HG03280 (cell line): ENCODE measurements at regions not wholly inside any gene's neighbourhood (a gene's known extent, or its start where the extent isn't known, plus 50 kb on each side); places are given as distances from the start of the nearest gene placed in this dataset.
A peak's percentile ranks its signal among the peaks of the same experiment; 100 is the strongest.
"Not testable (repeated sequence)": the region's sequence is repeated elsewhere in the genome, so short reads cannot be mapped to it uniquely, and the experiment has no call there.

Source experiments
- ATAC-seq: cut with Tn5 transposase; IDR thresholded peaks from one replicate; pipeline ENCODE4 v1.9.1; 2021; ENCODE audit warnings: mild to moderate bottlenecking, moderate library complexity; ENCODE audit not compliant: unreplicated experiment

DNA sequence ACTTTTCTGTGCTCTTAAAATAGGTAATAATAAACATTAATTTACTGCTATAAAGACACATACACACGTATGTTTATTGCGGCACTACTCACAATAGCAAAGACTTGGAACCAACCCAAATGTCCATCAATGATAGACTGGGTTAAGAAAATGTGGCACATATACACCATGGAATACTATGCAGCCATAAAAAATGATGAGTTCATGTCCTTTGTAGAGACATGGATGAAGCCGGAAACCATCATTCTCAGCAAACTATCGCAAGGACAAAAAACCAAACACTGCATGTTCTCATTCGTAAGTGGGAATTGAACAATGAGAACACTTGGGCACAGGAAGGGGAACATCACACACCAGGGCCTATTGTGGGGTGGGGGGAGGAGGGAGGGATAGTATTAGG is 97.4 kb upstream of the NR5A2 start:
- not testable (repeated sequence) for ATAC-seq

DNA sequence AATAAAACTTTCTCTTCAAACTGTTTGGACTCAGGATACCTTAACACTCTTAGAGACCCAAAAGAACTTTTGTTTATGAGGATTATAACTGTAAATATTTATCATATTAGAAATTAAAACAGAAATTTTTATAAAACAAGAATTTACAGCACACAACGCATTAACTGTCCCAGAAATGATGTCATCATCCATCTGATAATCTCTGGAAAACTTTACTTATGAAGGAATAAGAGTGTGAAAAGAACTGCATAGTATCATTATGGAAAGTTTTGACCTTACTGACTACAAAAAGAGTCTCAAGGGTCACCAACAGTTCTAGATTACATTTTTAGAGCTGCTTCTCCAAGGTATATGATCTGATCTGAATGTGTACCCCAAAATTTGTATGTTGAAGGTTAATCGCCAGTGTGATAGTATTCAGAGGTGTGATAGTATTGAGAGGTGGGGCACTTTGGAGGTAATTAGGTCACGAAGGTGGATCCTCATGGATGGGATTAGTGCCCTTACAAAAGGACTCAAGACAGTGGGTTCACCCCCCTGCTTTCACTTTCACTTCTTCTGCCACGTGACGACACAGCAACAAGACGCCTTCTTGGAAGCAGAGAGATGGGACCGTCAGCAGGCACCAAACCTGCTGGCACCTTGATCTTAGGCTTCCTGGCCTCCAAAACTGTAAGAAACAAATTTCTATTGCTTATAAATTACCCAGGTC is 95.7 kb upstream of the NR5A2 start:
- ATAC-seq, result no peak

DNA sequence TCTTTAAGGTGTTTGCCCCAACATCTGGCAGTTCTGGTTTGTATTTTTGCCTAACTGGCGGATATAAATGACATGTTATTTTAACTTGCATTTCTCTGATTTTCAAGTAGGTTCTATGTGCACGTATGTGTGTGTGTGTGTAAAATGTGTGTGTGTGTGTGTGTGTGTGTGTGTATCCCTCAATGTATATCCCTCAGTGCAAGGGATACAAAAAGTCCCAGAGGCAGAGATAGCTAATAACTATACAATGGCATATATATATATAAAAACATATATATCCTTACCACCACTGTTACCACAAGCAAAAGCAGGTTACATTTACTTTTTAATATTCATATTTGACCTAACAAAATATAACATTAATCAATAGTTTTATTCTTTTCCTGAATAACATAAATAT is 95.0 kb upstream of the NR5A2 start:
- ATAC-seq, result no peak

DNA sequence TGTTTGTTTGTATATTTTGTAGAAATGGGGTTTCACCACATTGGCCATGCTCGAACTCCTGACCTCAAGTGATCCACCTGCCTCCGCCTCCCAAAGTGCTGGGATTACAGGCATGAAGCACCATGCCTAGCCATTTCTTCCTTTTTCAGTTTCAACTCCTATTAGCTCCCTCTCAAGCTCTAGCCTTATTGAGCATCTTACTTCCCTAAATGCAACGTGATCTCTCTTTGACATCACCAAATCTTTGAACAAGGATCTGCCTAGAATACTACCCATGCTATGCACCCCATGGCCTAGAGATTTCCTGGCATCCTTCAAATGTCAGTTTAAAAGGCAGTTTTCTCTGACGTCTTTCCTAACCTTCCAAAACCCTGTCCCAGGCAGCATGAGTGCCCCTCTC is 91.1 kb upstream of the NR5A2 start:
- ATAC-seq, result no peak

DNA sequence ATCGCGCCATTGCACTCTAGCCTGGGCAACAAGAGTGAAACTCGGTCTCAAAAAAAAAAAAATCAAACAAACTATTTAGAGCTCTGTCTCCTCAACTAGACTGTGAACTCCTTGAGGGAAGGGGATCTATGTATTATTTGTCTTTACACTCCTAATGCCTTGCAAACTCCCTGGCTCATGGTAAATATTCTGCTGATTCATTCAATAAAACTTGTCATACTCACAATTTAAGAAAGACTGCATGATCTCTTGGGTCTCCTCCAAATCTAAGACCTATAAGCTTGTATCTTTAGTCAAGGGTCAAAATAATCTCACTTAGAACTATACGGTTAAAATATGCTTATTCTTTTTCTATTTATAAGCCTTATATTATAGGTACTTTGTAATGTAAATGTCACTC is 90.3 kb upstream of the NR5A2 start:
- no peak for ATAC-seq

DNA sequence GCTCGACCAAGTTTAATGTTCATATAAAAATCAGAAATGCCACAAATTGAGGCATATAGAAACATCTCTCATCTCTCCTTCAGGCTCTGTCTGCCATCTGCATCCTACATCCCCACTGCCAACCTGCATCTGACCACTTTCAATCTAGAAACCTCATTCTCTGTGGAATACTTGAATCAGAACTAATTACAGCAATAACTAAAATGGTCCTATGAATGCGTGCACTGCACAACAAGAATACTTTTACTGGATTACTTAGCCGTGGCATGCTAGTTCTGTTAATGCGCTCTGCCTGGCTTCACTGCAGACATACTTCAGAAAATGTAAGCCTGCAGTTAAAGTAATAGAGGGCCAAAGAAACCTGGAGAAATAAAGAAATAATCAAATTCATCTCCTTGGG is 89.8 kb upstream of the NR5A2 start:
- ATAC-seq, result no peak

DNA sequence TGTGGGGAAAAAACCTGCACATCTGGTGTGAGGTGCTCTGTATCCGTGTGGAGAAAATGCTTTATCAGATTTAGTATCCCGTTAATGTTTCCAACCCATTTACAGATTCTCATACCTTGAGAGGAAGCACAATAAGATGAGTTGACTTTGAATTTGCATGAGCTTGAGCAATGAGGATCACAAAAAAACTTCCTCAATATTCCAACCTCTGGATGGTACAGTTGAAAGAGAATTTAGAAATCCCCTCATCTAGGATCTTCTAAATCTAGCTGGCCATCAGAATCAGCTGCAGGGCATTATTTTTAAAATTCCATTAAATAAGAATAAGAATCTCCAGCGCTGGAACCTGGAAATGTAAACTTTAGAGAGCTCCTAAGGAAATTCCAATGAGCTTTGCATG is 82.5 kb upstream of the NR5A2 start:
- no peak for ATAC-seq

DNA sequence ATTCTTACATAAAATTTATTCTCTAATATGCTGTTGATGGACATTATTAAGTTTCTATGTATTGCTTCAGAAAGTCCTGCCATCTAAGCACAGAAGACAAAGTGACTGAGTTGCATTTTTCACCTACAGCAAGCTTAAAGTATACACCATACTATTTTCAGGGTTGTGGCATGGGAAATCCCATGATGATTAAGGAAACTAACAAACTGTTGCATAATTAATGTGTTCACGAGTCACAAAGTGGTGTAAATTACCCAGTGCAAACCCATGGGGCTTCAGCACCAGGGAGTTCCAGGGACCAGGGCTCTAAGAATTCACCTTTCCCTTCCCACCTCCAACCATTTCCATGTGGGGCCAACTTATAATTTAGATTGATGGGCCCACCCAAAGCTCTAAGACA is 81.9 kb upstream of the NR5A2 start:
- ATAC-seq, result no peak

DNA sequence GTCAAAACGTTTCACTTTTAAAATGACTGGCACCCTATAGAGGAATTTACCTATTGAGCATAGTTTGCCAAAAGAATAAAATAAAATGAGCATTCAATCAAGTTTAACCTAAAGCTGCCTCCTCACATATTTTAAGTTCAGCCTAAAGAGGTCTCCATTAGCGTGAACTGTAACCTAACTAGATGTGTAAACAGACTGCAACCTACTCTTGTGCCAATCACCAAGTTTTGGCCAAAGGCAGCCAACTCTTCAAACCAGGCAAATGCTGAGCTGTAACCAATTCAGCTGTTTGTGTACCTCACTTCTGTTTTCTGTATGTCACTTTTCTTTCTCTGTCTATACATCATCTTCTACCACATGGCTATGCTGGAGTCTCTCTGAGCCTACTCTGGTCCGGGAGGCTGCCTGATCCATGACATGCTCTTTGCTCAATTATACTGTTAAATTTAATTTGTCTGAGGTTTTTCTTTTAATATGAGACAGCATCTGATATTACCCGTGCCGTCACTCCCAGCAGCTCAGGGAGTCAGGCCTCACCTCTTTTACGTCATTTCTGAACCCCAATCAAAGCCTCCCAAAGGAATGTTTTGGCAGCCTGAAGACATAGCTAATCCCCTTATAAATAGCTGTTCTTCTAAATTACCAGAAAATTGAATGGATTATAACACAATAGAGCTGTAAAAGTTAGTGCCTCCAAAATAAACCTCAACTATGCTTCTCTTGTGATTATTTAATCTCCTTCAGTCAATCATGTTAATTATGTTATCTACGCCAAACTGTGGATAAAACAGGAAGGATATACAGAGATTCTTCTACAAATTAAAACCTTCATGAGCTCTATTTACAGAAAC is 81.0 kb upstream of the NR5A2 start:
- ATAC-seq, result no peak

DNA sequence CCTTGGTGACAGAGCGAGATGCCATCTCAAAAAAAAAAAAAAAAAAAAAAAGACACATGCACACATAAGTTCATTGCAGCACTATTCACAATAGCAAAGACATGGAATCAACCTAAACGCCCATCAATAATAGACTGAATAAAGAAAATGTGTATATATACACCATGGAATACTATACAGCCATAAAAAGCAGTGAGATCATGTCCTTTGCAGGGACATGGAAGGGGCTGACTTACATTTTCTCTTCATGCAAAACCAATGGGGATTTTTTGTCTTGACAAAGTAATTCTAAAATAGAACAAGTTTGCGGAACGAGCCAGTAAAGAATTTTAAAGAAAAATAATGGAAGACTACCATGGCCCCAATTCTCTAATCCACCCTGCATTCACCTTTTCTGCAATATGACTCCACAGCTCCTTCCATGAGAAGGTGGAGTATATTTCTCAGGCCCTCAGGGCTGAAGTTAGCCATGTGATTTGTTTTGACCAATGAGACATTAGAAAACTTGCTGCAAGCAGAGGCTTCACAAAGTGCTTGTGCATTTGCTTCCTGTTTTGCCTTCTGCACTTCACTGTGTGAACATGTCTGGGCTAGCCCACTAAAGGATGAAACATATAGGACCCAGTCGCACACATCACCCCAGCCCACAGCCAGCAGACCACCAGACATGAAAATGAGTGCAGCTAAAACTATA is 78.8 kb upstream of the NR5A2 start:
- ATAC-seq, result no peak

DNA sequence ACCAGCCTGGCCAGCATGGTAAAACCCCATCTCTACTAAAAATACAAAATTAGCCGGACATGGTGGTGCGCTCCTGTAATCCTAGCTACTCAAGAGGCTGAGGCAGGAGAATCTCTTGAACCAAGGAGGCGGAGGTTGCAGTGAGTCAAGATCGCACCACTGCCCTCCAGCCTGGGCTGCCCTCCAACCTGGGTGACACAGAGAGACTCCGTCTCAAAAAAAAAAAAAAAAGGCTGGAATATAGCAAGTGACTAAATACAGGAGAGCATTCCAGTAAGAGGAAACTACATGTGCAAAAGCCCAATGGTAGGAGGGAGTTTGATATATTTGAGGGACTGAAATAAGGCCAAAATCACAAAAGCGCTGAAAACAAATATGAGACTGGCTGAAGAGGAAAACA is 76.5 kb upstream of the NR5A2 start:
- not testable (repeated sequence) for ATAC-seq

DNA sequence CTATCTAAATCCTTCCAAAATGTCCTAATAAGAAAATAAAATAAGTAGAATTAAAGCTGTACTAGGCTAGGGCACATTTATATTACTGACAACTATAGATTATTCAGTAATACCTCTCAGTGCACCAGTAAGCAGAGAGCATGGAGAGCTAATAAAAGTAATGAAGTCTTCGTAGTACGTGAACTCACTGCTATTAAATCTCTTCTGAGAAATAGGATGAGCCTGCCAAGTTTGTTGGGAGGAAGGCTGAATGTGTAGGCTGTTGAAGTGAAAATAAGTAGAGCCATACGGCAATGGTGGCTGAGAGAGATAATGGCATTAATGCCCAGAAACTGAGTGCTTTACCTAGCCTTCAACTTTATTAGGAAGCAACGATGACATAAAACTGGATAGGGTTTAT is 73.9 kb upstream of the NR5A2 start:
- ATAC-seq, result no peak

DNA sequence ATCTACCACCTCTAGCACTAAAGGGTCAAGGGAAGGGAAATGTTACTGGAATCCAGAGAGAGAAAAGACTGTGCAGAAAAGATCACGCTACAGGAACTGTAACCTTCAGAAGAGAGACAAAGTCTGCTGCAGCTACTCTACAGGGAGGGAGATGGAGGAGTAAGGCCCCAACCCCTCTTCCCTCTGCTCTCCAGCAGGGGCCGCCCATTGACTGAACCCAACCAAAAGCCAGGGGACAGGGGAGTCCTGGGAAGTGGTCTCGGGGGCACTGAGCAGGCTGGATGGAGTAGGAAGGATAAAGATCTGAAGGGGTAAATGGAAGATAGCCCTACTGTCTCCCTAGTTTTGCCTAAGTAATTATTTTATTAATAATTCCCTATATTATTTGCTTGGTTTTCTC is 72.8 kb upstream of the NR5A2 start:
- no peak for ATAC-seq

DNA sequence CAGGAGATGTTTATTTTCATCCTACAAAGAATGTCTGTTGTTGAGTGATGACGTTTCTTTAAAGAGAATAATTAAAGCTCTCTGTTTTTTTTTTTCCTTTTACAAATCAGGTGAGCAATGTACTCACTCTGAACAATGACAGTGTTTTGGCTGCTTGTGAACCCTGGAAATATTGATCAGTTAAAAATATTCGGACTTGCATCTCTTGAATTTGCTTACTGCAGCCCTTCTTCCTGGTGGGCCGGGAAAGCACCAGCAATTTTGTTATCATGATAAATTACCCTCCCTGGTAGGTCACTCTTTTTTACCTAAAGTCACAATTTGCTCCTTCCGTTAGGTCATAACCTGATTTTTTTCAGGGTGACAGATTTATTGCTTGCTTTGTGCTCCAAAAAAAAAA is 72.3 kb upstream of the NR5A2 start:
- no peak for ATAC-seq

DNA sequence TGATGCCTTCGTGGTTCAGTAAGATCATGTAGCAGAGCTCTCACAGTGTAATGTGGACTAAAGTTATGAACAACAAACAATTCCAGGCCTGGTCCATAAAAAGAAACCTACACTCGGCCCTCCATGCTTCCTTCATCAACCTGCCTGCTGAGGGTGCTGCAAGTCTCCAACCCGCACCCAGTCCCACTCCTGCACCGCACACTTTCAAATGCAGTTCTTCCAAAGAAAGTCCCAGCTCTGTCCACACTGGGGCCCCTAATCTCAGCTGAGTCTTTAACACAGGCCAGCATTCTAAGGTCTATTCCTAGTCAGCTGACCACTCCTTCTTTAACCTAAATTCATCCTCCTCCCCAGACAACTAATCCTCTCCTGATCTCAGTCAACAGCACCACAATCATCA is 71.5 kb upstream of the NR5A2 start:
- no peak for ATAC-seq

DNA sequence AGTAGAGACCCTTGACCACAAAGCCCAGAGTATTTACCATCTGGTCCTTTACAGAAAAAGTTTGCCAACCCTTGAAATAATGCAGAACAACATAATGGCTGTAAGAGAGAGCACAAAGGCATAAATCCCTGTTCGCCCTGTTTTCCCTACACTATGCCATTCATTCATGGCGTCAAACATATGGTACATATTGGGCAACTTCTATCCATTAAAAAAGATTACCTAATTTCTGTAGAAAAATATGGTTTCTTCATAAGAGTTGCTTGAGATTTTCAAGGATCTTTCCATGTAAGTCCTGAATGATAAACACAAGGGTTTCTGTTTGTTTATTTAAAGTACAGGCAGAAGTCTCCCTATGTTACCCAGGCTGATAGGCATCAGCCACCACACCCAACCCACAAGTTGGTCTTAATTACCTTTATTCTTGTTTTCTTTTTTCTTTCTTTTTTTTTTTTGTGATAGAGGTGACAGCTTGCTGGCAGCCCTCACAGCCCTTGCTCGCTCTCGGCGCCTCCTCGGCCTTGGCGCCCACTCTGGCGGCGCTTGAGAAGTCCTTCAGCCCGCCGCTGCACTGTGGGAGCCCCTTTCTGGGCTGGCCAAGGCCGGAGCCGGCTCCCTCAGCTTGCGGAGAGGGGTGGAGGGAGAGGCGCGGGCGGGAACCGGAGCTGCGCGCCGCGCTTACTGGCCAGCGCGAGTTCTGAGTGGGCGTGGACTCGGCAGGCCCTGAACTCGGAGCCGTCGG is 68.3 kb upstream of the NR5A2 start:
- ATAC-seq, result no peak

DNA sequence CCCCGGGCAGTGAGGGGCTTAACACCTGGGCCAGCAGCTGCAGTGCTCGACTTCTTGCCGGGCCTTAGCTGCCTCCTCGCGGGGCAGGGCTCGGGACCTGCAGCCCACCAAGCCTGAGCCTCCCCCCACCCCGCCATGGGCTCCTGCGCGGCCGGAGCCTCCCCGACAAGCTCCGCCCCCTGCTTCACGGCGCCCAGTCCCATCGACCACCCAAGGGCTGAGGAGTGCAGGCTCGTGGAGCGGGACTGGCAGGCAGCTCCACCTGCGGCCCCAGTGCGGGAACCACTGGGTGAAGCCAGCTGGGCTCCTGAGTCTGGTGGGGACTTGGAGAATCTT is 67.8 kb upstream of the NR5A2 start:
- no peak for ATAC-seq

DNA sequence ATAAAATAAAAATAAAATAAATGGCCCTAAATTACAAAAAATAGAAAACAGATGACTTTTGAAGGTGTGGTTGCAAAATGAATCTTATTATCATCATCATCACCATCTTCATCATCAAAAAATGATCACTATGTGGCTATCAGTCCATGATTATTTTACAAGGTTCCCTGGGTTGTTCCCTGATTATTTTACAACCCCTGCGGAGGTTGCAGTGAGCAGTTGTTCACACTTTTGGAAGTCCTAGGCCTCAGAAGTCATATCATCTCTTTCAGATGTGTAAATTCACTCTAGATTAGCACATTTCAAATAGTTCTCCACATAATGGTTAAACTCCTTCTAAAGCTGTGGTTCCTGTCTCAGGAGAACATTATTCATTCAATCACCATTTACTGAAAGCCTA is 57.4 kb upstream of the NR5A2 start:
- no peak for ATAC-seq

DNA sequence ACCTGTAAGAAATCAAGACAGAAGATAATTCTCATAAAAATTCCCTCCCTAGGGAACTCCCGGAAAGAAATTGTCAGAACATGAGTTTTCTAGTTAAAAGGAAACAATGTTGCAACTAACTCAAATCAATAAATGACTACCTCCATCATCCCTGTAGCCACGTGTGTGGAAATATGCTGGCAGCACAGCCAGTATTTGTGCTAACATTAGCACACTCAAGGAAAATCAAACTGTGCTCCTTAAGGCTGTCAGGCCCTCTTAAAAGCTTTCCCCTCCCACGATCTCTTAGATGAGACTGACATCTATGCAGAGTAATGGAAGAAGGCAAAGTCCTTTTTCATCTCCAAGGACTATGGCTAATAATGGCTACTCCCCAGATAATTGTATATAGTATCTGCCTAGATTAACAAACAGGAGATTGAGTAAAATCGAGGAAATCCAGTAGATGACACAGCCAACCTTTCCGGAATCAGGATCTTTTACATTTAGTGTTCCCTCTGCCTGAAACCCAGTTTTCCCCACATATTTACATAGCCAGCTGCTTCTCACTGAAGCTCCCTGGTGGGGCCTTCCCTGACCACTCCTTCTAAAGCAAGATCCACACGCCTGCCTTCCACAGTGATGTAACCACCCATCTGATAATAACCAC is 50.9 kb upstream of the NR5A2 start:
- peak; percentile 16 for ATAC-seq
